ENCODE measurements at regions not wholly inside any gene's neighbourhood (a gene's known extent, or its start where the extent isn't known, plus 50 kb on each side); places are given as distances from the start of the nearest gene placed in this dataset.

DNA sequence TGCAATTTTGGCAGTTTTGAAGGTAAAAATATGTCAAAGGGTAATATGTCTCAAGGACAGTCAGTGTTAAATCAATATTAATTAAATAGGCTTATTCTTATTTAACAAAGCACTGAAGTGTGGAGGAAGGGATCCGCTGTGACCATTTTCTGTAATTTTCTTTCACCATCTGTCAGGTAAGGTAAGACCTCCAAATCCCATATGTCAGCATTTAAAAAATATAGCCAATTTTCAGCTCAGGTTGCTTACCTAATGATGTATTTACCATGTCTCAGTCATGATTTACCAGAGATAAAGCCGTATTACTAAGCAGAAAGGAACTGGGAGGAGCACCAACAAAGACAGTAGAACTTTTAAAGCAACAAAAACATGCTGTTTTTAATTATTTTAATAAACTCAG, 683.9 kb downstream of the CCSER2 start:
- TF ChIP-seq, protein P1, sequence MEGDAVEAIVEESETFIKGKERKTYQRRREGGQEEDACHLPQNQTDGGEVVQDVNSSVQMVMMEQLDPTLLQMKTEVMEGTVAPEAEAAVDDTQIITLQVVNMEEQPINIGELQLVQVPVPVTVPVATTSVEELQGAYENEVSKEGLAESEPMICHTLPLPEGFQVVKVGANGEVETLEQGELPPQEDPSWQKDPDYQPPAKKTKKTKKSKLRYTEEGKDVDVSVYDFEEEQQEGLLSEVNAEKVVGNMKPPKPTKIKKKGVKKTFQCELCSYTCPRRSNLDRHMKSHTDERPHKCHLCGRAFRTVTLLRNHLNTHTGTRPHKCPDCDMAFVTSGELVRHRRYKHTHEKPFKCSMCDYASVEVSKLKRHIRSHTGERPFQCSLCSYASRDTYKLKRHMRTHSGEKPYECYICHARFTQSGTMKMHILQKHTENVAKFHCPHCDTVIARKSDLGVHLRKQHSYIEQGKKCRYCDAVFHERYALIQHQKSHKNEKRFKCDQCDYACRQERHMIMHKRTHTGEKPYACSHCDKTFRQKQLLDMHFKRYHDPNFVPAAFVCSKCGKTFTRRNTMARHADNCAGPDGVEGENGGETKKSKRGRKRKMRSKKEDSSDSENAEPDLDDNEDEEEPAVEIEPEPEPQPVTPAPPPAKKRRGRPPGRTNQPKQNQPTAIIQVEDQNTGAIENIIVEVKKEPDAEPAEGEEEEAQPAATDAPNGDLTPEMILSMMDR (IDR thresholded peaks at IDR 0.05), result no peak
- no peak for TF ChIP-seq POLR2AphosphoS5 (IDR thresholded peaks at IDR 0.05)
